ENCODE measurements at regions not wholly inside any gene's neighbourhood (a gene's known extent, or its start where the extent isn't known, plus 50 kb on each side); places are given as distances from the start of the nearest gene placed in this dataset.

- TF ChIP-seq CTCF (IDR thresholded peaks at IDR 0.05) = no peak
- TF ChIP-seq POLR2A (IDR thresholded peaks at IDR 0.05) = no peak
- TF ChIP-seq POLR2AphosphoS5 (IDR thresholded peaks at IDR 0.05) = no peak
These were observed 538.5 kb downstream of the INHBA start for GRCh38 chr7:41164440-41164839.

Data from sigmoid colon (tissue), 4 donors.